GM10847 (cell line): ENCODE measurements at regions not wholly inside any gene's neighbourhood (a gene's known extent, or its start where the extent isn't known, plus 50 kb on each side); places are given as distances from the start of the nearest gene placed in this dataset.

Source experiments
- POLR2A ChIP-seq: IDR thresholded peaks from 2 replicates; pipeline ENCODE4 v1.6.1; 2011; ENCODE audit not compliant: insufficient read length; ENCODE audit errors: extremely low read depth

DNA sequence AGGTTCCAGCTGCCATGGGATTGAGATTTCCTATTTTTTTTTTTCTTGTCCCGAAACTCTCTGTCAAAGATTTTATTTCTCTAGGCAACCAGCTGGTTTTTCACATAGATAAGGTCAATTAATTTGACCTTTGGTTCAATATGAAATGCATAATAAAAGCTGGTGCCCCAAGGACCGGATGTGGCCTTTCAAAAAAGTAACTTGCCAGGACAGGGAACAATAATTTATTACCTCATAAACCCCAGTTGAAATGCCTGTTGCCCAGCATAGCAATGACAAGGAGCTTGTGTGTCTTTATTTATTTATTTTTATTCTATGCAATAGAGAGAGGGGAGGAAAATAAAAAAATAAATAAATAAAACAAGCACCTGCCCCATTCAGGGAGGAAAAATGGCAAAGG lies 472.7 kb downstream of the KCNJ2 start:
- no peak for TF ChIP-seq POLR2A

DNA sequence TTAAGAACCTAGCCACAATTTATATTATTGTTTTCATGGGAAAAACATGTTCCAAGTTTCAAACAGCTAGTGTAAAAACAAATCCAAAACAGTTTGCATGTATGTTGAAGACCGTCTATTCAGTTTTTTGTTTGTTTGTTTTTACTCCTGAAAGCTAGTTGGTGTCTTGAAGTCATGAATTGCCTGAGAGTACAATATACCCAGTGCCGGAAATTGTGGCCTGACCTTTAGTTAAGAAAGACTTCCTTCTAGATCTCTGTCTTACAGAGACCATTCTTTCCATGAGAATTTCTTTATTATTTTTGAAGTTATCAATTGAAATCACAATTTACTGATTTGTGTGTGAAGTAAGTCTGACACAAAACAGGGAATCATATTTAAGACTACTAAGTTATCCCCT lies 474.8 kb downstream of the KCNJ2 start:
- no peak for TF ChIP-seq POLR2A

DNA sequence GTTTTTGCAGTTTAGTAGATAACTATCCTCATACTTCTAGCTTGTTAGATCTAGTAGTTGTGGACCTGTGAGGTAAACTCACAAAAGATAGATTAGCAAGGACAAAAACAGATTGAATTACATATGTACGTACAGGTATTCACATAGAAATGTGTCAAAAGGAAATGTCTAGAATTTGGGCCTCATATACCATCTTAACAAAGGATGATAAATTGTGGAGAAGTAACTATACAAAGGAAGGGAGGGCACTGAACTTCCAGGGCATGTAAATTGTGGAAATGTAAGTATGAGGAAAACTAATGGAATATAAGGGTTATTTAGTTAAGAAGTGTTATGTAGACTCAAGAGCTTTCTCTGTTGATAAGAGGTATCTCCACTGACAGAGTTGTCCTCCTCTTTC lies 477.3 kb downstream of the KCNJ2 start:
- no peak for TF ChIP-seq POLR2A

DNA sequence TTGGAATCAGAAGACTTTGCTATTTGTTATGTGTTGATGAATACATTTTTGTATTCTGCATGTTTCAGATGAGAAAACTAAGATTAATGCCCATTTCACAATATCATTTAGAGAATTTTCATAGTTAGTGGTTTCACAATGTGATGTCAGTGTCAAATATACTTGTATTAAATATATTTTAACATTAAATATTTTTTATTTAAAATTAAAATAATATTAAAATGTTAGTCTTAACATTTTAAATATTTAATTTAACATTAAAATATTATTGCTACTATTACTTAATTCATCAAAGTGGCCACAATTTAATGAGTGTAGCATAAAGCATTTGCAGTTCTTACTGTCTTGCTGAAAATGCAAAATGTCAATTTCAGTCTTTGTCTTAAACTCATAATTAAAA lies 478.8 kb downstream of the KCNJ2 start:
- TF ChIP-seq POLR2A = no peak

DNA sequence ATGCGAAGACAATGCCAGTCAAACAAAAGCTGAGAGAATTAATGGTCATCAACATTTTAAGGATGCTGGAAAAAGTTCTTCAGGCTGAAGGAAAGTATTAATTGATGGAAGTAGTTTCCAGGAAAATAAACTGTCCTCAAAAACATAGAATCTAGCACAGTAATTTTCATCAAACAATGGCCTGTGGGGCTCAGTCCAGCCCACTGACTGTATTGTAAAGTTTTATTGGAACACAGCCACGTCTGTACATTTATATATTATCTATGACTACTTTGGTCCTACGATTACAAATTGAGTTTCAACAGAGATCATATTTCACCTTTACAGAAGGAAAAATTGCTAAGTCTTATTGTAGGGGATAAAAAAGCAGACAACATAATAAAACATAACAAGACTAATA lies 484.5 kb downstream of the KCNJ2 start:
- no peak for TF ChIP-seq POLR2A

DNA sequence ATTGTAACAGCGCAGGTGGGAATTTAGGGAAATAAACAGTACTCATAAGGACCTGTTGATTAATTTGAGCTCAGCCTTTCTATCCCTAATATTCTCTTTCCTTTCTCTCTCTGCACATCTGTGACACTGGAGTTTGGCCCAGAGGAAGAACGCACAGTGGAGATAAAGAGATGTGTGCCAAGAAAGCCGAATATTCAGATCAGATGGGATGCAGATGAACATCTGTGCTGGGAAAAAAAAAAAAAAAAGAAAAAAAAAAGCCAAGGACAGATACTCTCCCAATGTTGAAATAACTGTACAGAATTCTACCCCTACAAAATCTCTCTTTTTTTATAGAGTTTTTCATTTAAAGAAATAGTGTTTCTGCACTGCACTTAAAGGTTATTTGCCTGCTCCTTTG lies 485.4 kb downstream of the KCNJ2 start:
- TF ChIP-seq POLR2A = no peak

DNA sequence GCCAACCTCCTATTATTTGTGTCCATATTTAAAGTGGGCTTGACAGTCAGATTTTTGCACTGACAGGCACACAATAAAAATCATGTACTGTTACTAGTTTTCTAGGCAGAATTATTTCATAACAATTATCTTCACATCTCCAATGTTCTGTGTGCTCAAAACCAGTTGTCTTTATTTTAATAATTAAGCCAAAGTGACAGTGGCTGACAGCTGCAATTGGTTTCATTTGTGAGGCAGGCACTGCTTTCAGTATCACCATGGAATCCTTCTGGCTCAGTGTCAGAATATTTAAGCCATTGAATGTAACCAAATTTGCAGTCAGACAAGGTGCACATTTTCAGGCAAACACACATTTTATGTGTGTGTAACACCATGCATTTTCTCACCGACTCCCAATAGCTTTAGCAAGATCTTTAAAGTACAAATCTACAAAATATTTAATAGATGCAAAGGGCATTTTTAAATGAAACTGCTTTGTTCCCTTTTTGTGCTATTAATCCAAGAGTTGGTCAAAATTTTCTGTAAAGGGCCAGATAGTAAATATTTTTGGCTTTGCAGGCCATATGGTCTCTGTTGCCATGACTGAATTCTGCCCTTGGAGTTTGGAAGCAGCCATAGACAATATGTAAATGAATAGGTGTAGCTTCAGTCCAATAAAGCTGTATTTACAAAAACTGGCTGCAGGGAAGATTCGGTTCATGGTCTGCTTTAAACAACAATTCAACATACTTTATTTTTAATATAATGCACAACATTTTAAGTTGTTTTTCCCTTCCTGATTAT lies 486.0 kb downstream of the KCNJ2 start:
- TF ChIP-seq POLR2A = no peak

DNA sequence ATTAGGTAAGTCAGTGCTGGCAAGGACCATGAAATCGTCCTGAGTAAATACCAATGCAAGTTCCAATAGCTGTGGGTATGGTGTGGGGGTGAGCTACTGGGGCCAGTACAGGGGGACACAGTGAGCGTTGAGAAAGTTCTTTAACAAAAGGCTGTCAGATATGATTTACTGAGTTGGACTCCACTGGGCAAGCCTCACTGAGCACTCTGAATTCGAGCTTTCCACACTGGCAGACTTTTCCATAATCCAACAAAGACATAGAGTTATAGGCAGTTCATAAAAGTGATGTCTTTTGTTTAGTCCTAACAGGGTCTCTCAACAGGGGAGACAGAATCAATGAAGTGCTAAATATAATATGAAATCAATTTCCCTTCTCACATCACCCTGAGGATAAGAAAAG lies 489.0 kb downstream of the KCNJ2 start:
- no peak for TF ChIP-seq POLR2A

DNA sequence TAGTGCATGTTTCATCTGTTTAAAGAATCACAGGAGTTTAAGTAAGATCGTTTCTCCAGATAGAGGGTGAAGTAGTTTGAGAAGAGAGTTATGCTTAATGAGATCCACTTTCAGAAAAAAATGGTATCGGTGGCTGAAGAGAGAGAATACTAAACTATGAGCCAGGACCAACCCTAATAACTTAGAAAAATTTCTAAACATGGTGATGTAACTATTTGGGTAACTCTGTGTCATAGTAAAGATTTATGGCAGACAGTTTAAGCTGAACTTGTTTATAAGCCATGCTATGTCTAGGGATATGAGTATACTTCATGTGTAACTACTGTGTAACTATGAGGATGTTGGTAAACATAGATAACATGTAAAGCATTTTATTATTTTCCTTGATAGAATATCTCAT lies 489.5 kb downstream of the KCNJ2 start:
- TF ChIP-seq POLR2A = no peak

DNA sequence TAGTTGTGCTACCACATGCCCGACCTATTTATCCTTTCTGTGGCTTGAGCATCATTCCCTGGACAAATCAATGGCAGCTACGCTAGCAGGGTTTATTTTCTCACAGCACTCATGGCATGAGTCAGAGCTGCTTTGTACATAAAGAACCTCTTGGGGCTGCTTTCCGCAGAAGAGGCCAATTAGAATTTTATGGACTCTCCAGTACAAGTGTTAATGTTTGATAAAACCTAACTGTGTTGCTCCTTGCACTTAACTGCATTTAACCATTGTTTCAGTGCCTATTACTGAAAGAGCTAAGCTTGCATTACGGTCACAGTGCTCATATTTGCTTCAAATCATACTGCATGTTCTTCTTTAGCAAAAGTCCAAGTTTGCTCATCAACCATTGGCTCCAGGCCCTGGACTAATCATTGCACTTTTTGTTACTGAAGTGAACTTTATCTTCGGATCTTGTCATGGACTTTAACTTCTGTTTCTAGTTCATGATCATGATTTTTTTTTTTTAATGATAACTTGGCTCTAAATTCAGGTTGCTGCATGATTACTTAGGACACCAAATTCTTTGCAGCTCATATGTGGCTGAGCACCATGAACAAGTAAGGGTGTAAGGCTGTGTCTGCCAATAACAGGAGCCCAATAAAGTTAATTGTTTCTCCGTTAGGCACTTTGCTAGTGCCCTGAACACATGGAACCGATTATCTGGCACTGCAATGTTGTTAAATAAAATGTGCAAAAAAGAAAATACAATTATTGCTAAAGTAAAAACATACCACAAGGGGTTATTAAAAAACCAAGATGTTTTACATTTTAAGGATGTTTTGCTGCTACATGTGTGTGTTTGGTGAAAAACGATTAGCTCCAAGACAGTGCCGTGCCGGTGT lies 492.2 kb downstream of the KCNJ2 start:
- no peak for TF ChIP-seq POLR2A

DNA sequence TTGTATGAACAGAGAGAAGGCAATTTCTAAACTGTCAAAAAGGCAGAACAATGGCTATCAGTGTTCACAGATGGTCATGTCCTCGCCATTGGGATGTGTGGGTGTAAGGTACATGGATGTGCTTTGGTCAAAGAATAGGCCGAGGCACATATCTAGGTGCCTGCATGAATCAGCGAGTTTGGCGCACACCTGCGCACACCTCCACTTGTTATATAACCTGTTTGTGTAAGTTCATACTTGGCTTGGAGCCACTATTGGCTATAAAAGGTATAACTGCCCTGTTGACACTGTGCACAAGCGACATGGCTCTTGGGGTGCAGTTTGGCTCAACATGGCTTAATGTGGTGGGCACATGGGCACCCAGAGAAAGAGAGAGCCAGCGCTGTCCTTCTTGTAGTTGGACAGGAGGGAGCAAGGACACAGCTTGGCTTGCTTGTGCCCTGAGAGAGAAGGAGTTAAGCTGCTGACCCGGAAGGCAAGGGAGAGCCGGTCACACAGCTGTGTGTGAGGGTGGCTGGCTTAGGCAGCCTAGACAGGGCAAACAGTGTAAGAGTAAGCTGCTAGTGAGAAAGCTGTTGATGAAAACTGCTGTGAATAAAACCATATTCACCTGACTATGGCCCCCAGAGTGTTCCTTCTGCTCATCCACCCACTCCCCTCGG lies 499.1 kb downstream of the KCNJ2 start:
- no peak for TF ChIP-seq POLR2A

DNA sequence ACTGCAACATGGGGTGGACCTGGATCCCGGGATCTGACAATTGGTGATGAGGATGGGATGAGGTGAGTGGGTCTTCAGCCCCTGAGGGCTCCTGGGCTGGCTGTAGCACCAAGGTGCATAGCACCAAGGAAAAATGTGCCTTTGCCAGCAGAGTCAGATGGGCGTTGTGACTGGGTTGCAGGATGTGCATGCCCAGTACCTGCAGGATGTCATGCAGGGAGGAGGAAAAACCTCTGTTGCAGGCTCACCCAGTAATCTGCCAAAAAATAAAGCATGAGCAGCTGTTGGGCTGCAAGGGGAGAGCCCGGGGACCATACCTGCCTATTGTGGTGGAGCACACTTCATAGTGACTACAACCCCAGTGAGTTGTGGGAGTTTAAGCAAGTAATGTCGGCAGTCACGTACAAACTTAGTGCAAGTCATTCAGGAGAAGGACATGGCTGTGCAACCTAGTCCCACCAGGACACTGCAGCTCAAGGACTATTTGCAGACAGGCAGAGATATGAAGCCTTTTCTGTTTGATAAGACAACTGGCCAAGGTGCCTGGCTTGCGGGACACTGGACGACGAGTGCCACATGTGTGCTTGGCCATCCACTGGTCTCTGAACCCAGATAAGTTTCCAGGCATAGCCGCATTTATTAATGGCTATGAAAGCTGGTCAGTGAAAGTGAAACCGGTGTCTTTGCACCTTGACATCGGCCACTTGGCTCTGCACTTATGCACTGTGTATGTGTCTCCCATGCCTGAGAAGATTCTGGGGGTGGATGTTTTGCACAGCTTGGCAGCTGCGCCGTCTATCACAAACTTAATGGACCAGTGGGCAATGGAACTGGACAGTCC lies 499.8 kb downstream of the KCNJ2 start:
- TF ChIP-seq POLR2A = no peak

DNA sequence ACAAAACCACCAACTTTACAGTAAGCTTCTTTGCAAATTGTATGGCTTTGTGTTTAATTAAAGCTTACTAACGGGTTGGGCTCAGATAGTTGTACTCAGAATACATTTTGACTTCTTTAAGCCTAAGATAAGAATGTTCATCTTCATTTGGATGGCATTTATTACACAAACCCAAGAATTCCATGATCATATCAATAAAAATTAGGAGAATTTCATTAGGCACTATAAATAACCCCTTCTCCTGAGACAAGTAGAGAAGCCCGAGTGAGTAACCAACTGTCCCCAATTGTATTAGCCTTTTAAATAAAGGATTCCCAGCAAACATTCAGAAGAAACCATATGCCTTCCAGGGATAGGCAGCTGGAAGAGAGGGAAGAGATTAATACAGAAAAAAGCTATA lies 504.7 kb downstream of the KCNJ2 start:
- TF ChIP-seq POLR2A = no peak

DNA sequence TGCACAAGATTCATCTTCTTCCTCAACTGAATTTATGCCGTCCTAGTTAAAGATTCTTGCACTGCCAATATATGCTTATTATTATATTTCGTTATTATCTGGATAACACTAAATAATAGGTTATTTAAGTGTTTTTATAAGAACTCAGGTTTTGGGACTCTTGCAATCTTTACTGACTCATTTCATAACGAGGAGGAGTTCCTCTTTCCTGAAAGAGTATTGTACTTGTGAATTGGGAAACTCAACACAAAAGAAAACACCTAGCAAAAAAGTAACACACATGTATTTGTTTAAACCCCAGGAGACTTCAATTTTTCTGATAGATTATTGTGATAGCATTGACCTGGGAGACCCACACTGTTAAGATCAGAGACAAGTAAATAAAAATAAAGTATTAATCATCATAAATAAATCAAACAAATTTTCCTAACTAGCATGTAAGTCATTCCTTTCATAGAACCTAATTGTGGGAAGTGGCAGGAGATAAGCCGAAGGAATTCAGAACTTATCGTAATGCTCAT lies 505.8 kb downstream of the KCNJ2 start:
- no peak for TF ChIP-seq POLR2A
